HG03103 (cell line): ENCODE measurements at regions not wholly inside any gene's neighbourhood (a gene's known extent, or its start where the extent isn't known, plus 50 kb on each side); places are given as distances from the start of the nearest gene placed in this dataset.

ENCODE experiments used
- ATAC-seq: cut with Tn5 transposase; IDR thresholded peaks from one replicate; pipeline ENCODE4 v1.9.1; 2021; ENCODE audit warnings: low read depth; ENCODE audit not compliant: unreplicated experiment

DNA sequence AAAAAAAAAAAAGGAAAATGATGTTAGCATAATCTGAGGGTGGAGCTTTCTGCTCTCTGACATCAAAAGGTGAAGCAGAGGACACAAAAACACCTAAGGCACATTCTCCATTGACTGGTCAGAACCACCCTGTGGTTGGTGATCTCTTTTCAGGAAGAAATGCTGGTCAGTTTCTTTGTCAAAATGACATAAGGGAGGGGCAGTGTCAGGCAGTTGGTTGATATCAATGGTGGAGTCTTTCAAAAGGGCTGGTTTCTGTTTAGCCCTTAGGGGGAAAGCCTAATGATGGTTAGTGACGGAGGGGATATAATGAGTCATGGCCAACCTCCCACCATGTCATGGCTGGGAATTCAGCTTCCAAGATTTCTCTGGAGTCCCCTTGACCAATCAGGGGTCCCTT lies 185.9 kb upstream of the GBE1 start:
- no peak for ATAC-seq

DNA sequence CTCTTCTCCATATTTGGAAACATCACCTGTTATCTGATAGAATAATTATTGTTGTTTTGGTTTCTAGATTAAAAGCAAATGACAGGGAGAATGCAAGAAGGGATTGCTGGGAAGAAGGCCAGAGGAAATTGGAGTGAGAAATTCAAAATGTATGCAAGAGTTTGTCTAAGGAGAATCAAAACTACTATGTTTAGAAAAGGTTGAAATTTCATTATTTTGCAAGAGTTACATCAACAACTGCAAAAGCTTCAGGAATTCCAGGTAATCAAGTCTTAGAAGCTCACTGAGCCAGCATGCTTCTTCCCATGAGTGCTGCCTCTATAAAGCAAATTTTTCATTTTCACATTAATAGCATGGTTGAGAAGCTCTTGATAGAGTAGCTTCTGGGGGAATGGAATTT lies 177.2 kb upstream of the GBE1 start:
- no peak for ATAC-seq

DNA sequence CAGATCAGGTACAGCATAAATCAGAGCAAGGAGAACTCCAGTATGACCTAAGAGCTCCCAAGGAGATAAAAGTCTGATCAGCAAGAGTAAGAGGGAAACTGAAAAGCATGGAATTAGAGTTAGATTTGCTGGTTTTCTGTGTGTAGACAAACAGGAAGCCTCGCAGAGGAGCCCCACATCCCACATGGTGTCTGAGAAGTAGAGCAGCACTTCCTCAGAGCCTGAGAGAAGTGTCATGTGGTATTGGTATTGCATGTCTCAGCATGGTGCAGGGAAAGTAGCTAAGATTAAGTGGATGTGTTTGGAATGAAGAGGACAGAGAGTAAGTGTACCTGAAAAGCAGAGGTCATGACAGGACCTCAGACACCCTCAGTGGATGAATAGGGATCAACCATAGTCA lies 175.4 kb upstream of the GBE1 start:
- ATAC-seq: no peak

DNA sequence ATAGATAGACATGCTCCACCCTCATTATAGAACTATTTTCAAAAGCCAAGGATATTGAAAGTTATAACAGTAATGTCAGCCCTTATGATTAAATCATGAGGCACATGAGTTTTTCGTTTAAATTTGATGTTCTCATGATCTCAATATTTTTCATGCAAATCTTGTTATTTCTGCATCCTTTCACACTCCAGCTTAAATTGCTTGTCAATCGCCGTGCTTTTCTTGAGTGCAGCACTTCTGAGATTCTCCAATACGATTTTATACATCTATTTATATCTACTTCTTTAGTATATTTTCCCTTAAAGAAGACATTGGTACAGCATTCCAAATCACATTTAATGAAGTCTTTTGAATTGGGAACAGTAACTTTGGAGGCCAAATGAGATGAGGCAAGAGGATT lies 171.2 kb upstream of the GBE1 start:
- no peak for ATAC-seq

DNA sequence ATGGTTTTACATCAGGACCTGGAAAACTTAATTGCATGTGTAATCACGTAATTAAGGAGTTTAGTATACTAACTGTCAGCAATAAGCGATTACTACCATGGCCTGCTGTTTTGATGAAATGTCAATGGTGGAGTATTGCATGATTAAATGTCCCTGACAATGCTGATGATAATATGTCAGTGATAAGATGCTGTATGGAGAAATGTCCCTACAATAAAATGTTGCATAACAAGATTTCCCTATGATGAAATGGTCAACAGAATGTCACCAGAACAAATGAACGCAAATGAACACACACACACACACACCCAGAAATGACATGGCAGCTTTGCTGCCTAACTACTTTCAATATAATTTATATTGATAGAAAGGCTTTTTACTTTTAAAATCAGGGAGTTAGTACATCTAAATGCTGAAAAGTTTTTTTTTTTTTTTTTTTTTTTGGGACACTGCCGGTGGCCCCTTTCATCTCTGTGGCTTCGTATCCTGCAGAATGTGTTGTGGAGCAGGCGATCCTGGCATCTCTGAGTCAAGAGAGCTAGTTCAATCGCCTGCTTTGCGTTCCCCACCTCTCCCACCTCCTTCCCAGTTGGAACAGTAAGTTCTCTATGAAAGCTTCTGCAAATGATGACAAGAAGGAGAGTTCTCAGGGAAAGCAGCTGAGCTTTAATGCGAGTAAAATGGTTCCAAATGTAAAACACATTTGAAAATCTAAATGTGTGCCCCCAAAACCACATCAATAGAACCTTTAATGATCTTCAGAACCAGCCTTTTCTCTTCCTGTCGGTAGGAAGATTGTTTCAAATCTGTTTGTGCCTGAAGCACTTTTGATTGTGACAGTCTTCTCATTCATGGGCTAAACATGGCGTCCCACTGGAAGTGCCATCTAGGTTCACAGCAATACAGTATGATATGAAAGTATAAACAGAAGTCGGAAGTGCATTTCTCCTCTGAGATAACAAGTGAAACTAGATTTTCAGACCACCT lies 170.1 kb upstream of the GBE1 start:
- no peak for ATAC-seq

DNA sequence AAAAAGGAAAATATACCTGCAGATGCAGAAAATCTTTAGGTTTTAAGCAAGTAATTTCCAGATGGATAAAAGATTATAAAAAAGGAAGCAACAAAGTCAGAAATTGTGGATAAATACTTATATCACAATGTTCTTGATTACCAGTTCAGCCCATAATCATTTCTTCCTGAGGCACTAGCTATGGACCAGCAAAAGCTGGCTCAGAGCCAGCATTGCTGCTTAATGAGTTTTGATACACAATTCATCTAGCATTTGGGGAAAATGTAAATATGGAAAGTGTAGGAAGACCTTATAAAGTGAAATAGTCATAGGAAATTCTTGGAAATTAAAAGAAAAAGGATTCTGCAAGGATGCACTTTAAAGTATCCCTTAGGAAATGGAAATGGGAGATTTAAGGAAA lies 168.3 kb upstream of the GBE1 start:
- no peak for ATAC-seq

DNA sequence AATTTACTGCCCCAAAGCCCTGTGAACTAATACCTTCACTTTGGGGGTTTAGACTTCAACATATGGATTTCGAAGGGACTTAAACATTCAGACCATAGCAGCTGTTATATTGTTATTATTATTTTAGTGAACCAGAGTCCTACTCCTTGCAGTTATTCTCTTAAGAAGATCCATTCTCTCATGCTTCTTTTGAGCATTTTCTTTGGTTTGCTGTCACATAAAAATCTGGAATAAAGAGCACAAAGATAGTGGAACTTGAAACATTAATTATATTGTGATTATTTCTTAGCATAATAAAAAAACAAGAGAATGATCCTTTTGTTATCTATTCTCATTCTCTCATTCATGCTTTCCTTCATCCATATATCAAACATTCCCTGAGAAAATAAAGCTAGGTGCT lies 166.4 kb upstream of the GBE1 start:
- ATAC-seq: no peak

DNA sequence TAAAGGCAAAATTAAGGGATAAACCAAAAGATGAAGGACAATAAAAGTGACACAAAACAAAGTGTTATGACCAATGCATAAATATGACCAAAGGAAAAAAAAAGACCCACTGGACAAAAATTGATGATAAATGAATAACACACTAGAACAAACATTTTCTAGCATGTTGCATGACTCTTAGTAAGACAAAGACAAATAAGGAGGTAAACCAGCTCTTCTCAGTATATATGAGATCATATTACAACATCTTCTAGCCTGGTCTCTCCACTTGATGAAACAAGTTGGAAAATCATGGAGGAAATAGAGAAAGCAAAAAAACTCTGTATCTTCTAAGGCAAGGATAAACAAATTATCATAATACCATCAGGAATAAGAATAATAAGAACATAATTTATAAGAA lies 163.9 kb upstream of the GBE1 start:
- no peak for ATAC-seq

DNA sequence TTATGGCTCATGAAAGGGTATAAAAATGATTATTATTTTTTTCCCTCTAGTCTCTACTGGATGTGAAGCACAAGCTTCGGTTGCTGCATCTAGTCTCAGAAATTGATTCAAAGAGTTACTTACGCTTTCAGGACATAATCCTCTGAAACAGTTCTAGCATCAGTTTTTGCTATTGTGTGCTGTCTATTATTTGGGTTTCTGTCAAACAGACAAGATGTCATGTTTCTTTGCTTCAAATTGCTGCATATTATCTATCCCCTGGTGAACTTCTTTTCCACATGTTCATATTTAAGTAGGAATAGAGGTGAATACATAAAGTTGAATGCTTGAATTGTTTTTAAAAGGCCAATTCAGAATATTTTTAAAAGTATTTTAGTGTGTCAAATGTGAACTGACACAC lies 161.6 kb upstream of the GBE1 start:
- ATAC-seq: no peak

DNA sequence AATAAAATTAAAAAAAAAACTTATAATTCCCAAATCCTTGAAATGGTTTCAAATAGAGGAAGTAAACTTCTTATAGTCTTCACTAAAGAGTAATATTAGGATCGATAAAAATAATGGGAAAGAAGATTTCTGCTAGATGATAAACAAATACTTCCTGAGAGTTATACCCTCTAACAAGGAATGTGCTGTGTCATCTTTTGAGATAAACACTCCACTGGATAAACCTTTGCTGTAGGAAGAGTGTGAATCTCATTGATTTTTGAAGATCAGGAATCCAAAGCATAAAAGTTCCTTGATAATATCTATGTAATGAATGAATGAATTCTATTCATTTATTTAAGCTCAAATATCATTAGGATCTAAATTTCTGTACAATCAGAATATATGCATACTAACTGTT lies 161.0 kb upstream of the GBE1 start:
- ATAC-seq: no peak

DNA sequence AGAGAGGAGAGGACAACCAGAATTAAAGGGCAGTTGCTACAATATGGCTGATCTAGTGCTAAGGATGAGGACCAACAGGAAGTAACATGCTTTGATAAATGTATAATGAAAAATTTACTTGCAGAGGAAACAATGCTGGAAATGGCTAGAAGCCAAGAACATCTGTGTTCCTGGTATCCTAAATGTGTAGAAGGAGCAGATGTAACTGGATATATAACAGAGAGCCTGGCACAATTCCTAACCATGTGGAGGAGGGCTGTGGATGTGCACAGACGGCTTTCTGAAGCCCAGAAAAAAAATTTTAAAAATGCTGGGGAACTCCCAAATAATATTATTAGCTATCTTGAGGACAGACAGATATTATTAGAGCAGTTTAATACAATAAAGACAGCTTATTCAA lies 159.4 kb upstream of the GBE1 start:
- ATAC-seq: no peak

DNA sequence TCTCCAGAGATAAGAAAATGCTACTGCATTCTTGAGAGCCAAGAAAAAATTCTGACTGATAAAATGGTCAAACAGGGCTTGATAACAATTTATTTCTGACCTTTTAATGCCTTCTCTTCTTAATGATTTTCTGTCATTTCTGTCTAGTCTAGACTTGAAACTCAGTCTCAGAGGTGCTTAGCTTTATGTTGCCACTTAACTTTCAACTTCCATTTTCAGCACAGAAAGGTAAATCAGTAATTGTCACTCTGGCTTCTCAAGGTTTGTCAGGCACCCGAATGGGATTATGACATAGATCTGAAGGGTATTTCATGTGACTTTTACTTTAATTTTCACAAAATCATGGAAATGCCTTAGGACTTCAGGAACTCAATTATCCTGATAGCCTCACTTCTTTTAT lies 155.4 kb upstream of the GBE1 start:
- no peak for ATAC-seq

DNA sequence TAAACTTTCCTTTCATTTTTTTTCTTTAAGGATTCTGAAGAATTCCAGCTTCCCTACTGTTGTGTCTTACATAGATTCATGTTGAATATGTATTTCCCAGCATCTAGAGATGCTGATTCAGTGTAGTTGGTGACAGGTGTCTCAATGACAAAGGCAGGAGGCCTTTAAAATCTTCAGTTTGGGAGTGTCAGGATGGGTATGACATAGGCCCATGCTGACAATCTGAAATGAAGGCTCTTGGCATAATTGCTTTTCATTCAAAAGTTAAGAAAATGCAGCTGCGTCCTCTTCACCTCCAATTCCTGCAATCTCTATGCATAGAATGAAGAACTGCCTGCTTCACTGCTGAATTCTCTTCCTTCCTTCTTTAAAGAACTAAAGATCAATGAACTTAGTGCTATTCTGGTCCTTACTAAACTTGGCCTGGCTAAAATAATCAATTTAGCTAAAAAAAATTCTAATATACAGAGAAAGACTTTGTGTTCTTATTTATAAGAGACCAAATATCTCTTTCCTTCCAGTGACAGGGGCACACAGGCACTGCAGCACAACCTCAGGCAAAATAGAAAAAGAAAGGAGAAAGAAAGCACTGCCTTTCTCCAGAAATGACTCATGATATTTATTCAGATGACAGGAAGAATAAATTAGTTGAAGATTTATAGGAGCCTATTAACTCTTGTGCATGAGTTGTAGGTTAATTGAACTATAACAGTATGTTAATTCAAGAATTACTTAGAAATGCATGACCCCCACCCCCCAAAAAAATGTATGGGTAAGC lies 152.6 kb upstream of the GBE1 start:
- ATAC-seq: no peak

DNA sequence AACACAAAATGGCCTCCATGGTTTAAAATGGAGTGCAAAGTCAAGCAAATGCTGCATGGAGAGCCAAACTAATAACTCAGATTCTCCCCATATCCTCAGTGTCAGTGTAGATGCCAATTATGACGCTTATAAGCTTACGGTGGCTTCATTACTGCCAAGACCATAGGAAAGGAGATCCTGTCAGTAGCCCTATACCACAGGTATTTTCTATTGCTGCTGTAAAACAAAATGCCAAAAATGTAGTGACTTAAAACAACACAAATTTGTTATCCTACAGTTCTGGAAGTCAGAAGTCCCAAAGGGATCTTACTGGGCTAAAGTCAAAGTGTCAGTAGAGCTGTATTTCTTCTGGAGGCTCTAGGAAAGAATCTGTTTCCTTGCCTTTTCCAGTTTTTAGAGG lies 149.8 kb upstream of the GBE1 start:
- no peak for ATAC-seq

DNA sequence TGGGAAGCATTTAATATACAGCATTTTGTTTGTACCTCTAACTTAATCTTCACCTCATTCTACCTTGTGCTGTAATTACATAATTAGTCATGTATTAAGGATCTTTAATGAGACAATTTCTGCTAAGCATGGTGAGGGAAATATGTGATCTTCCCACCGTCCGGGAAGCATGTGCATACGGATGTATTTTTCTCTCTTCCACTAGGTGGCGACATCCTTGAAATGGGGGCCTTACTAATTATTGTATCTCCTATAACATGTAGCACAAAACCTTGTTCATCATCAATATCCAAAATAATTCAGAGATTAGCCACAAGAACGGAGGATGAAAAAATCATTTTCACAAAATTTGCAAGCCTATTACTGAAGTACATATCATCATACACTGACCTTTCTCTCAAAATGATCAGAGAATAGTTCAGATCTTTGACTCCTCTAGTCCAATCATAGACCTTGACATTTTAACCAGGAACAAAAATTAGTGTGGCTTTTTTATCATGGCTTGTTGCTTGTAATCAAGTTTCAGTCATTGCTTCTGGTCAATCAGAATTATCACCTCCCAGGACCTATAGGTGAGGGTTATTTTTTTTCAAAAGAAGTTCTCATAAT lies 148.9 kb upstream of the GBE1 start:
- ATAC-seq: no peak

DNA sequence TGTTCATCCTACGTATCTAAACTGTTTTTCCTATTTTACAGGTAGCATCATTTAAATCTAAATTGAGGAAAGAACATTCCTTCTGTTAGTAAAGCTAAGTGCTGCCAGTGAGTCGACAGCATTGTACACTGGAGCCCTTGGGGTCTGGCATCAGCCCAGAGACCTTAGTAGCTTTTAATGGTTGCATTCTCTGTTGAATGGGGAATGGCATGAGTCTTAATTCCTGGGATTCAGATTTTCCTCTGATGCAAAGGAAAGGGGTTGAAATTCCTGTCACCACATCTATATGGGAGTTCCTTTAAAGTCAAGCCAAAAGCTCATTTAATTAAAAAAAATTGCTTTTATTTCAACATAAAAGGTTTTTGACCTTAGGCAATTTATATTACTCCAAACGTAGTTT lies 148.4 kb upstream of the GBE1 start:
- no peak for ATAC-seq

DNA sequence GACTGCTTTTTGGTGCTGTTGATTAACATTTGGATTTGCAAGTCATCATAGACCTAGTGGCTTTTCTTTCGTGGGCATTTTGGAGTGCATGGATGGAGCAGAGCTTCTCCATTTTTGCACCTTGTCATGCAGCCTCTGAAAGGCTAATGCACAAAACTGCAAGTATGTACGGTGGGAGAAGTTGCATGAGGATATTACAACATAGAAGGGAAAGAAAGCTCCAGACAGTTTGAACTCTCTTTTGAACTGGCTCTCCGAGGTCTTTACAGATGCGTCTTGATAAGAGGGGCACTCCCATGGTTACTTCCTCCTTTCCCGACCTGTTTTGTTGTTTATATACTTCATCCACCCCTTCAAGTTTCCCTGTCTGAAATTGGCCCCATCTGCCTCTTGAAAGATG lies 147.1 kb upstream of the GBE1 start:
- ATAC-seq: no peak

DNA sequence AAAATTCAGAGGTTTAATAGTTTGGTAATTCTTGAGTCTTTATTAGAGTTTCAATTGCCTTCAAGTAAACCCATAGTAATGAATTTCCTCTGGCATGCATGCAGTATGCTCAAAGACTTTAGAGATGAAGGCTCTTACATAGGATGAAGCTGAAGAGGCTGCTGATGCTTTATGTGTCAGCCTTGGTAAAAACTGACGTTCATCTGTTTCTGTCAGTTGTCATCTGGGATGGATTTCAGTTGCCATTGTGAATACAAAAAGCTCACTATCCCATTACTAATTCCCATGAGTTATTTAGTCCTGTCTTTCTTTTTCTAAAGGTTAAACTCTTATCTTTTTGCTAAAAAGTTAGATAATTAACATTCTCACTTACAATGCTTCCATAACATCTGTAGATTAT lies 136.9 kb upstream of the GBE1 start:
- no peak for ATAC-seq

DNA sequence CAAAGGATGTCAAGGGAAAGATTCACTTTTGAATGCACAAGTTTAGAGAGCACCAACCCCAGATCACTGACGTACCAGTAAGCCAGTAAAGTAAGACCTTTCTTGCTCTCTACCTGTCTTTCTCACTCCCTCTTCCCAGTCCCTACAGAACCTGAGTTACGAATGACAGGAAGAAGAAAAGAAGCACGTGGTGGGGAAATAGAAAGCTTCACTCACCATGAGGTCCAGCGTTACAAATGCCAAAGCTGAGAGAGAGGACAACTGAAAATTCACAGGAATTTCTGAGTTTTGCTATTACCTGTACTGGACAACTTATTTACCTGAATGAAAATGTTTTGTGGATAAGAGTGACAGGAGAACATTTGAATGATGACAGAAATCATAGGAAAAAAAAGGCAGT lies 133.2 kb upstream of the GBE1 start:
- no peak for ATAC-seq

DNA sequence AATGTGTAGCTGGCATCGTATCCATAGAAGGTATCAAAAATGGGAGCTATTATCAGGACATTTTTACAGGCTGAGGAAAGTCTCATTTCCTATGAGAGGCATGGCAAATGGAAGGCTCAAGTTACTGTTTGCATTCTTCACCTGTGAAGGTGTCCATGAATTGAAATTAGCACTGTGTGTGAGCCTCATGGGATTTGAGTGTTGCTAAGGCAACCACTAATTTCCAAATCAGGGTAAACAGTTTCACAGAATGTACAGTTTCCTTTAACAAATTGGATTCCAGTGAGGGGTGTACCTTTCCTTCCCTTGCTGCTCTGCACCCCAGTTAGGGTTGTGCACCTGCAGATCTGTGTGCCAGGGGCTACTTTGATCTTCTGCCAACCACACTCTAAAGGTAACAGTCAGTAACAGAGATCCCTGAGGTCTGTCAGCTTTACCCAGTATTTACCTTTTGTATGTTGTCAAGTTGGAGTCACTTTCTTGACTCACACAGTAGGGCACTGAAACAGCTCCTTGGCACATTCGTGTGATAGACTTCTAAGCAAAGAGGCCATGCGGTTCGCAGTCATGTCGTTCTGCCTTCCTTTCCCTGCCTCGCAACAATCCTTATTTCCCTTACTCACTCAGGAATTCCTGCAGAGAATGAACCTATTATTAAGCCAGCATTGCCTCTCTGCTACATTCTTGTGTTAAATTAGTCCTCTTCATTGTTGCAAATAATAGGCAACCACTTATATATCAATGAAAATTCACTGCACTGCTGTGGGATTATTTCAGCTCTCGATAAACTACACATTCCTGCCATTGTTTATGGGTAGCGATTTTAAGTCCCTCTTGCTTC lies 129.8 kb upstream of the GBE1 start:
- ATAC-seq: no peak
